NCI-H2227 (cell line): ENCODE measurements at regions not wholly inside any gene's neighbourhood (a gene's known extent, or its start where the extent isn't known, plus 50 kb on each side); places are given as distances from the start of the nearest gene placed in this dataset.

Experiments
- DNase-seq: peaks from one replicate; lab custom pipeline; 2025; ENCODE audit not compliant: unreplicated experiment; lab: John Stamatoyannopoulos, UW

- DNase-seq: peak; percentile 85
Measured at GRCh38 chr20:59403261-59403961, 103.0 kb downstream of the EDN3 start.

GRCh38 chr20:59403962-59404314 lies 103.5 kb downstream of the EDN3 start:
- DNase-seq: no peak

- no peak for DNase-seq
Measured at GRCh38 chr20:59404749-59405148, 104.3 kb downstream of the EDN3 start.

GRCh38 chr20:59405226-59406200 lies 105.1 kb downstream of the EDN3 start:
- no peak for DNase-seq

- no peak for DNase-seq
Measured at GRCh38 chr20:59406446-59406845, 106.0 kb downstream of the EDN3 start.

GRCh38 chr20:59411170-59411569 lies 110.8 kb downstream of the EDN3 start:
- no peak for DNase-seq

GRCh38 chr20:59411589-59411988 lies 111.2 kb downstream of the EDN3 start:
- no peak for DNase-seq

- DNase-seq: peak; percentile 41
Measured at GRCh38 chr20:59412181-59412580, 111.8 kb downstream of the EDN3 start.

- peak; percentile 68 for DNase-seq
Measured at GRCh38 chr20:59412875-59413284, 112.5 kb downstream of the EDN3 start.

GRCh38 chr20:59413326-59413865 lies 113.0 kb downstream of the EDN3 start:
- DNase-seq: no peak

- no peak for DNase-seq
Measured at GRCh38 chr20:59414936-59415623, 114.7 kb downstream of the EDN3 start.

- DNase-seq: no peak
Measured at GRCh38 chr20:59416916-59417315, 116.5 kb downstream of the EDN3 start.

- DNase-seq: no peak
Measured at GRCh38 chr20:59421089-59421488, 120.7 kb downstream of the EDN3 start.

GRCh38 chr20:59421920-59422637 lies 121.7 kb downstream of the EDN3 start:
- no peak for DNase-seq

- DNase-seq: no peak
Measured at GRCh38 chr20:59422872-59423544, 122.6 kb downstream of the EDN3 start.

GRCh38 chr20:59424976-59425375 lies 124.6 kb downstream of the EDN3 start:
- no peak for DNase-seq

GRCh38 chr20:59425572-59425971 lies 125.2 kb downstream of the EDN3 start:
- DNase-seq: no peak

GRCh38 chr20:59428006-59428405 lies 127.6 kb downstream of the EDN3 start:
- no peak for DNase-seq

GRCh38 chr20:59428441-59429205 lies 128.2 kb downstream of the EDN3 start:
- no peak for DNase-seq
